WTC11 (cell line): ENCODE measurements at regions not wholly inside any gene's neighbourhood (a gene's known extent, or its start where the extent isn't known, plus 50 kb on each side); places are given as distances from the start of the nearest gene placed in this dataset.

Experiments used
- ATAC-seq: fragments of 200-7000 bp; cut with Tn5 transposase; 2 replicates; pipeline ENCODE4 v1.10.0; 2021; ENCODE audit warnings: mild to moderate bottlenecking, moderate library complexity
- CTCF ChIA-PET: fragments of 300-600 bp; sonication (Branson Sonifier 250); formaldehyde crosslinking; loops from one replicate; lab custom pipeline; 2021; ENCODE audit warnings: antibody characterized with exemption; lab: Charles Lee
- POLR2A ChIA-PET: fragments of 350-600 bp; sonication (Branson Sonifier 250); formaldehyde crosslinking; loops from one replicate; lab custom pipeline; 2021; ENCODE audit warnings: antibody characterized with exemption; lab: Charles Lee
- DNase-seq: peaks from one replicate; pipeline ENCODE4 v3.0.0; 2021; ENCODE audit warnings: low spot score
- H3K27ac Mint-ChIP-seq: 2 replicates; pipeline ENCODE4 v1.8.0; 2021; ENCODE audit warnings: mixed read lengths
- H3K27me3 Mint-ChIP-seq: 2 replicates; pipeline ENCODE4 v1.8.0; 2021; ENCODE audit warnings: low read depth, mild to moderate bottlenecking, moderate library complexity, mixed read lengths
- H3K36me3 Mint-ChIP-seq: 2 replicates; pipeline ENCODE4 v1.8.0; 2021; ENCODE audit warnings: mixed read lengths
- H3K4me1 Mint-ChIP-seq: 2 replicates; pipeline ENCODE4 v1.8.0; 2022; ENCODE audit warnings: mixed read lengths
- H3K4me3 Mint-ChIP-seq: 2 replicates; pipeline ENCODE4 v1.8.0; 2021; ENCODE audit warnings: mild to moderate bottlenecking, moderate library complexity, mixed read lengths
- H3K9me3 Mint-ChIP-seq: 2 replicates; pipeline ENCODE4 v1.8.0; 2021; ENCODE audit warnings: mixed read lengths
- ATF2 ChIP-seq: sonication (generic); formaldehyde crosslinking; IDR thresholded peaks from 2 replicates; pipeline ENCODE4 v1.8.1; 2022; ENCODE audit warnings: low read depth, missing genetic modification reagents, borderline replicate concordance
- ATF3 ChIP-seq: sonication (generic); formaldehyde crosslinking; conservative IDR thresholded peaks from 2 replicates; pipeline ENCODE4 v1.8.1; 2022; ENCODE audit warnings: mild to moderate bottlenecking, missing genetic modification reagents
- CTCF ChIP-seq: fragments of 200-600 bp; IDR thresholded peaks from 2 replicates; pipeline ENCODE4 v1.8.0; 2022; ENCODE audit warnings: antibody characterized with exemption
- E2F4 ChIP-seq: sonication (generic); formaldehyde crosslinking; IDR thresholded peaks from 2 replicates; pipeline ENCODE4 v1.8.1; 2022; ENCODE audit warnings: low read depth, mild to moderate bottlenecking, moderate library complexity, missing genetic modification reagents, borderline replicate concordance
- FOXP4 ChIP-seq: sonication (generic); formaldehyde crosslinking; IDR thresholded peaks from 2 replicates; pipeline ENCODE4 v1.8.0; 2022; ENCODE audit warnings: mild to moderate bottlenecking, missing genetic modification reagents
- HMGXB4 ChIP-seq: sonication (generic); formaldehyde crosslinking; IDR thresholded peaks from 2 replicates; pipeline ENCODE4 v1.8.1; 2023; ENCODE audit warnings: mild to moderate bottlenecking, moderate library complexity, missing genetic modification reagents
- KAT7 ChIP-seq: sonication (generic); formaldehyde crosslinking; IDR thresholded peaks from 2 replicates; pipeline ENCODE4 v1.8.1; 2023; ENCODE audit warnings: missing genetic modification reagents, mild to moderate bottlenecking, borderline replicate concordance
- NFYB ChIP-seq: sonication (generic); formaldehyde crosslinking; conservative IDR thresholded peaks from 2 replicates; pipeline ENCODE4 v1.8.0; 2022; ENCODE audit warnings: low read depth, missing genetic modification reagents
- NR2C2 ChIP-seq: sonication (generic); formaldehyde crosslinking; IDR thresholded peaks from 2 replicates; pipeline ENCODE4 v1.8.0; 2022; ENCODE audit warnings: mild to moderate bottlenecking, missing genetic modification reagents
- SMAD3 ChIP-seq: sonication (generic); formaldehyde crosslinking; IDR thresholded peaks from 2 replicates; pipeline ENCODE4 v1.8.0; 2022; ENCODE audit warnings: missing genetic modification reagents, mild to moderate bottlenecking, borderline replicate concordance
- SMAD4 ChIP-seq: sonication (generic); formaldehyde crosslinking; IDR thresholded peaks from 2 replicates; pipeline ENCODE4 v1.8.0; 2022; ENCODE audit warnings: mild to moderate bottlenecking, missing genetic modification reagents
- SOX15 ChIP-seq: fragments of 250-450 bp; sonication (Bioruptor Pico); IDR thresholded peaks from 2 replicates; pipeline ENCODE4 v1.9.0; 2021; ENCODE audit warnings: mild to moderate bottlenecking
- TCF7 ChIP-seq: sonication (generic); formaldehyde crosslinking; IDR thresholded peaks from 2 replicates; pipeline ENCODE4 v1.8.0; 2022; ENCODE audit warnings: mild to moderate bottlenecking, low read depth, missing genetic modification reagents, moderate library complexity
- TEAD4 ChIP-seq: sonication (generic); formaldehyde crosslinking; IDR thresholded peaks from 2 replicates; pipeline ENCODE4 v1.8.0; 2022; ENCODE audit warnings: mild to moderate bottlenecking, missing genetic modification reagents
- ZNF396 ChIP-seq: fragments of 250-450 bp; sonication (Bioruptor Pico); IDR thresholded peaks from 2 replicates; pipeline ENCODE4 v1.8.0; 2021; ENCODE audit warnings: mild to moderate bottlenecking, moderate library complexity, borderline replicate concordance

- peaks cover 11% of the 10 kb centered on the region for H3K4me1 Mint-ChIP-seq
- H3K36me3 Mint-ChIP-seq, result no peaks in the 10 kb centered on the region
- POLR2A ChIA-PET, result no interaction called here
- H3K9me3 Mint-ChIP-seq, result no peaks in the 10 kb centered on the region
- no peak overlapping the region for H3K4me3 Mint-ChIP-seq
- ATAC-seq, result no peak
- TF ChIP-seq E2F4 (CRISPR knock-in tag), result no peak
- TF ChIP-seq SMAD4 (CRISPR knock-in tag), result no peak
- no peak for TF ChIP-seq SOX15 (CRISPR knock-in tag)
- TF ChIP-seq, all 79 proteins: peak for 0
- DNase-seq, result no peak
- Mint-ChIP-seq H3K27me3 (peaks cover 15% of the 10 kb centered on the region), H3K27ac (no peak overlapping the region)
- CTCF ChIA-PET, result no interaction called here
These were observed 96.9 kb downstream of the CTAGE1 start for GRCh38 chr18:22320771-22321170.

- DNase-seq (no peak), ATAC-seq (no peak)
- Mint-ChIP-seq H3K27ac (no peak overlapping the region), H3K4me3 (no peak overlapping the region), H3K36me3 (no peaks in the 10 kb centered on the region), H3K4me1 (peaks cover 6% of the 10 kb centered on the region), H3K27me3 (peaks cover 8% of the 10 kb centered on the region), H3K9me3 (no peaks in the 10 kb centered on the region)
- ChIA-PET CTCF (no interaction called here), POLR2A (no interaction called here)
- TF ChIP-seq FOXP4 (CRISPR knock-in tag) (no peak), NFYB (CRISPR knock-in tag) (no peak), KAT7 (no peak), CTCF (no peak), TCF7 (no peak), ATF3 (CRISPR knock-in tag) (no peak), NR2C2 (CRISPR knock-in tag) (no peak), ATF2 (CRISPR knock-in tag) (no peak), SMAD3 (CRISPR knock-in tag) (no peak), HMGXB4 (CRISPR knock-in tag) (no peak), ZNF396 (CRISPR knock-in tag) (no peak), TEAD4 (CRISPR knock-in tag) (no peak)
These were observed 97.6 kb downstream of the CTAGE1 start for GRCh38 chr18:22320155-22320554.
